Fibroblast of the conjunctiva (primary cell): ENCODE measurements at regions not wholly inside any gene's neighbourhood (a gene's known extent, or its start where the extent isn't known, plus 50 kb on each side); places are given as distances from the start of the nearest gene placed in this dataset.
"Not testable (repeated sequence)": the region's sequence is repeated elsewhere in the genome, so short reads cannot be mapped to it uniquely, and the experiment has no call there.

Source experiments
- DNase-seq: peaks from one replicate; pipeline ENCODE4 v3.0.0-alpha.2; 2010; ENCODE audit warnings: low read depth

DNA sequence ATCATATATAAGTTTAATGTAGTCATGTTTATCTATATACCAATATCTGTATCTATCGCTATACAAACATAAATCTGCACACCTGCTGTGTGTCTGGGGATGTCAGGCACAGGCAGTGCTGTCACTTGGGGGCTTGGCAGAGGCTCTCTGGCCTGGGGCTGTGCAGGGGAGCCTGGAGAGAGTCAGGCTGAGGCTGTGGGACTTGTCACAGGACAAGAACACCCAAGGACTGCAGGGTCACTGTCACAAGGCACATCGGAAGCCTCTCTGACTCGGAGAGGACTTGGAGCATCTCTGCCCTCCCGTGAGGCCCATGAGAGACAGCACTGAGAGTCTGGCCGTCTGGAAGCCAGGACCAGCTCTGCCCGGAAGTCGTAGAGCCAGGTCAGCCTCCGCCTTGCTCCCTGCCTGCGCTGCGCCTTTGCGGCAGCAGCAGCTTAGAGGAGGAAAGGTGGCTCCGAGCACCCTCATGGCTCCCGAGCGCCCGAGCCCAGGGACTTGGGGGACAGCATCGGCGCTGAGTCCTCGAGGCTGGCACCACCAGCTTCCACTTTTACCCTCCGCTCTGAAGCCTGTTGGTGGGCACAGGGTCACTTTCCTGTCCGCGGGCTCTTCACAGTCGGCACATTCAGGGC, 280.3 kb downstream of the NDUFA10 start:
- no peak for DNase-seq

DNA sequence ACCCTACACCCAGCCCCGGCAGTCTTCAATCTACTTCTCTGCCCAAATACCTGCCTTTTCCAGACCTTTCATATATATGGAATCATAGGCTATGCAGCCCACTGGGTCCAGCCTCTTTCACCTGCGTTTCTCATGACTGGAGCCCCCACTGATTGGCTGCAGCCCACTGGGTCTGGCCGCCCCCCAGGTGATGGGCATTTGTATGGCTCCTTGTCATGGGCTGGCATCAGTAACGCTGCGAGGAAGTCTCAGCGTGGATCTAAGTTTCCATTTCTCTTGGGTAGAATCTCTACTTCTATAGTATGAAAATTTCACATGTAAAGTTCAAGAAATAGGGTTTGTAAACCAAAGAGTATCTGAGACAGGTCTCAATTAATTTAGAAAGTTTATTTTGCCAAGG, 281.9 kb downstream of the NDUFA10 start:
- DNase-seq = no peak

DNA sequence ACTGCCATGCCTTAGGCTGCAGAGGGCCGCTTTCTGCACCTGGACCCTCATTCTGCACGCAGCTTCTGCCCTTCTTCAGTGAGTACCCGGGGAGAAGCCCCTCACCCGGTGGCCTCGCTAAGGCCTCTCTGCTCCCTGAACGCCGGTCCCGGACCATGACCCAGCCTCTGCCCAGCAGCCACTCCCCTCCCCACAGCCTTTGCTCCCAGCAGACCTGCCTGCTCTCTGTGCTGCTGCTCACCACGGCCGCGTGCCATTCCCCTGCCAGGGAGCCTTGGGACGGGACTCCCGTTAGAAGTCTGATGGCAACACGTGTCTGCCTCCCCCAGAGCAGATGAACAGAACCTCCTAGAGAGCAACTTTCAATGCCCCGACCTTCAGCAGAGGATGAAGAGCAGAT, 282.8 kb downstream of the NDUFA10 start:
- no peak for DNase-seq

DNA sequence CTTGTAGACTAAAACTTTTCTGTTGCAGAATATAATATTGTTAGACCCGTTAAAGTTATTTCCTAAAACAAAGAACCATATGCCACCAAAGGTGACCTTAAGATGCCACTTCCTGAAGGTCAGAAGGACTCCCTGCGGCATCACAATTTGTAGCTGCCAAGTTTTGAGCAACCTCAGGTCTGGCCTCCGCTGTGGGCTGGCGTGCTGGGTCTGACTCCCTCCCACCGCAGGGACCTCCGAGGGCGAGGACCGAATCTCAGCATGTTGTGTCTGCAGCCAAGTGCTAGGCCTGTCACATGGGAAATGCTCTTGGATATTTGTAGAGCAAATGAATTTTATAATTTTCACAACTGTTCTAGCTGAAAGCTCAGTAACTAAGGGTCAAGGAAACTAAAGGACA, 285.9 kb downstream of the NDUFA10 start:
- DNase-seq = no peak

DNA sequence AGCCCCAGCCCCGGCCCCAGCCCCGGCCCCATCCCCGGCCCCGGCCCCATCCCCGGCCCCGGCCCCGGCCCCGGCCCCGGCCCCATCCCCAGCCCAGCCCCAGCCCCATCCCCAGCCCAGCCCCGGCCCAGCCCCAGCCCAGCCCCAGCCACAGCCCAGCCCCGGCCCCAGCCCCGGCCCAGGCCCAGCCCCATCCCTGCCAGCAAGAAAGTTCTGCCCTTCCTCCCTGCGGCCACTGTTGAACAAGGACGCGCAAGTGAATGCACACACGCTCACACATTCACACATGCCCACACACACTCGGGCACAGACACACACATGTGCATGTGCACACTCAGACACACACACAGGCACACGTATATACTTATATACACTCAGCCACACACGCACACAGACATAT, 287.0 kb downstream of the NDUFA10 start:
- DNase-seq = no peak

DNA sequence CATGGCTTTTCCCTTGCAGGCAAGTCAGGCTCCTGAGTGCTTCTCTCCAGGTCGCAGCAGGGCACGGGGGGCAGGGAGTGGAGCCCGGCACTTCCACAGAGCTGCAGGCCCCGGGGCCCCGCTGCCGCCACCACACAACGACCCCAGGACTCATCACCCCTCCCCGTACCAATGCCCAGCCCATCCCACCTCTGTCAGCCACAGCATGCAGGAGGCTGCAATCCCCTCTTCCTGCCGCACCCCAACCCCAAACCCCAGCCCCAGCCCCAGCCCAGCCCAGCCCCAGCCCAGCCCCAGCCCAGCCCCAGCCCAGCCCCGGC, 288.0 kb downstream of the NDUFA10 start:
- no peak for DNase-seq

DNA sequence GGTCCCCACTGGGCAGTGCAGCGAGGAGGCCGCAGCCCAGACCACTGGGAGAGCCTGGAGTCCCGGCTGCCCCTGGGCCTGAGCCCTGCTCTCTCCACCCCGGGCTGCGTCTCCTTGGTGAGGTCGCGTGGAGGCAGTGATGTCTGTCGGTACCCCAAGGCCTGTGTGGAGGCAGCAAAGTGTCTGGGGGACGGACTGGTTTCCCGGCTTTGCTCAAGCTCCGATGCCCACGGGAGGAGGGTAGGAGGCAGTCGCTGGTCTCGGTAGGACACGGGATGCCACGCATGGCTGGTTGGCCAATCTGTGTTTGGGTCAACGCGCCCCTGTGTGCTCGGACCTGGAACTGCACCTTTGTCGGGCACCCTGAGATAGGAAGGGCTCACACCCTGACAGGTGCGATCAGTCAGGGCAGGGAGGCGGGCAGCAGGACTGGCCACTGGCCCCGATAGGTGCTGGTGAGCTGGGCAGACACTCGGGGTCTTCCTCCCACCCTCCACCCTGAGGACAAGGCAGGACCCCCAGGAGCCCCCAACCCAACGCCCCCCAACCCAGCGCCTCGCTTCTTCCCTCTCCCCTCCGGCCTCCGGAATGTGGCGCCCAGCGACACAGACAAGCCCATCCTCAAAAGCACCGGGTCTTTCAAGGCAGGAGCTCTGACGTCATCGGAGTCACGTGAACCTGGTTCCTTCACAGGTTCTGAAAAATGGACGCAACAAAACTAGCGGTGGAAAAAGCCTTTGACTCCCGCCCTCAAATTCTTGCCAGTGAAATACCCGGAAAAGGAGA, 288.6 kb downstream of the NDUFA10 start:
- DNase-seq = no peak

DNA sequence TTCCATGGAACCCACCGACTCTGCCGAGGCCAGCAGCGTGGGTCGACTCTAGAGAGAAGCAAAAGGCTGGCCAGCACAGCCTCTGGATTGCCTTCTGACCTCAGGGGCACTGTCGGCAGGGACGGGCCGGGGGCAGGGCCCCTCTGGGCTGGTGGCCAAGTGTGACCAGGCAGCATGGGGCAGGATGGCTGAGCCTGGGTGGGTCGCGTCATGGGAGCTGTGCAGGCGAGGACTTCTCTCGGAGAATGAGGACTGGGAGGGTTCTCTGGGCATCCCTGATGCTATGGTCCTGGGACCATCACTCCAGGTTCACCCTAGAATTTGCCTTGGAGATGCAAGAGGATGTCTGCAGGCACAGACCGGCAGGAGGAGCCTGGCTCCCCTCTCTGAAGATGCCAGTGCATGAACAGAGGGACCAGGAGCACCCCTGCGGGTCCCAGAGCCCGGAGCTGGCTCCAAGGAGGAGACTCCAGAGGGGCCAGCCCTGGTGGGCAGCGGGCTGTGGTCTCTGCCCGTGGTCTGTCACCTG, 289.2 kb downstream of the NDUFA10 start:
- no peak for DNase-seq

DNA sequence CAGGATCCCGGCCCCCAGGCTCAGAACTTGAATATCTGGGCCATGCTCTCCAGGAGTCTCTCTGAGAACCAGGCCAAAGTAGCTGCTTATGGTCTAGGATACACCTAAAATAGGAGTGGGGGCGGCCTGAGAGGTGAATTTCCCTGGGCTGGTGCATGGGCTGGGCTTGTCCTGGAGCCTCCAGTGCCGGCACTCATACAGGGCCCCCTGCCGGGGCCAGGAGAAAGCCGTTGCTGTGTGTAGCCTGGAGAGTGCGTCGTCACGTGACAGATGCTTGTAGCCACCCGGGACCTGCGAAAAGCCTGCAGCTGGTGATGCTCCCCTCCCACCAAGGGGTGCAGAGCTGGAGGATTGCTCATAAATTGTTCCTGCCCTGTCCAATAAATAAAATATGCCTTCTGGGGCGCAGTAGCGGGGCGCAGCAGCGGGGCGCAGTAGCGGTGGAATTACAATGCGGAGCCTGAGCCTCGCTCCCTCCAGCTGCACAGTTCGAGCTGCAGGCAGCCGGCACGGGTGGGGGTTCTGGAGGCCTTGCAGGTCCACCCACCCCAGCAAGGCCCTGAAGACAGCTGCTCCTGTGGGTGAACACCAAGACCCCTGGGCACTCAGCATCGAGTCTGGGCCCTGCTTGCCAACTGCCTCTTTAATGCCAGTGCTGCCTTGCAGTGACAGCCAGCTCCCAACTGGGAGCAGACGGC, 289.9 kb downstream of the NDUFA10 start:
- no peak for DNase-seq

DNA sequence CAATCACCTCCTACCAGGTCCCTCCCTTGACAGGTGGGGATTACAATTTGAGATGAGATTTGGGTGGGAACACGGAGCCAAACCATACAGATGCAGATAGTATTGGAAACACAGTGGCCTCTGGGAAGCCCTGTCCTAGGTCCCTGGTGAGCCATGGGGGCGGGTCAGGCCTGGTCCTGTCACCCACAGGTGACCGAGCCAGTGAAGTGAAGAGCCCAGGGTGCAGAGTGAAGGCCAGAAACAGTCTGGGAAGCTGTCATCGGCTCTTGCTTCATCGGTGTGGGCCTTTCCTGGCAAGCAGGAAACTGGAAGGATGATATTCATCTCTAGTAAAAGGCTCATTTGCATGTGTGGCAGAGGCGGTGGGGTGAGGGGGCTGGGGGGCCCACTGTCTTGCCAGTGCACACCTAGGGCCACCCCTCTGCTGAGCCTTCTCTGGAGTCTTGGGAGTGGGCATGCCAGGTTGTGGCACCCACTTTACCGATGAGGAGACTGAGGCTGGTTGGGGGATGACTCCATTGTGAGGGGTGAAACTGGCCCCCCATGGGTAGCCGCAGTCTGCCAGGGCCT, 290.6 kb downstream of the NDUFA10 start:
- DNase-seq = no peak

DNA sequence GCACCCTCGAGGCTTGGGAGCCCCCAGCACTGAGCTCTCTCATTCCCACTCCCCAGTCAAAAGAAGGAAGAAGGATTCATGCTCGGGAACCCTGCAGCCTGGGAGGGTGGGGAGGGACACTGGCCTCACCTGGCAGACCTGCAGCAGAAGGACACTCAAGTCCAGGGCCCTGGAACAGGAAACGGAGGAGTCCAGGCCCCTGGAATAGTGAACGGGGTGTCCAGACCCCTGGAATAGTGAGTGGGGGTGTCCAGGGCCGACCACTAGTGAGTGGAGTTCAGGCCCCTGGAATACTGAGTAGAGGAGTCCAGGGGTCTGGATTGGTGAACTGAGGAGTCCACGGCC, 292.5 kb downstream of the NDUFA10 start:
- DNase-seq = no peak

DNA sequence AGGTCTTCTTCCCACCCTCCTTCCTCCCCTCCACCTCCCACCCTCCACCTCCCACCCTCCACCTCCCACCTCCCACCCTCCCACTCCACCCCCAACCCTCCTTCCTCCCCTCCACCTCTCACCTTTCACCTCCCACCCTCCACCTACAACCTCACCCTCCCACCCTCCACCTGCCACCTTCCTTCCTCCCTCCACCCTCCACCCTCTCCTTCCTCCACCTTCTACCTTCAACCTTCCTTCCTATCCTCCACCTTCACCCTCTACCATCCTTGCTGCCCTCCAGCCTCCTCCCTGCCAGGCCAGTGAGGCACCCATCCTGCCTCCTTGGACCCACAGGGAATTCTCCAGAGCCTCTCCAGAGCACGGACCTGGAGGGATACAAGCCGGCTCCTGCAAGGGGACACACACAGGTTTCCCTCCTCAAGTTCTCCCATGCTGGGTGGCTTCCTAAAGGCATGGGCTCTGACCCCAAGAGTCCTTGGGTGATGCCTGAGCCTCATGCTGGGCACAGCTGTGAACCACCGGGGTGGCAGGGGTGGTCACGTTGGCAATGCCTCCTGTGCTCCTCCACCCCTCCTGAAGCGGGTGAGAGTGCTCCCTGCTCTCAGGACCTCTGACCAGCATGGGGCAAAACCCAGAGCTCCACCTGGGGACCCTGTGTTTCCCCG, 293.0 kb downstream of the NDUFA10 start:
- no peak for DNase-seq

DNA sequence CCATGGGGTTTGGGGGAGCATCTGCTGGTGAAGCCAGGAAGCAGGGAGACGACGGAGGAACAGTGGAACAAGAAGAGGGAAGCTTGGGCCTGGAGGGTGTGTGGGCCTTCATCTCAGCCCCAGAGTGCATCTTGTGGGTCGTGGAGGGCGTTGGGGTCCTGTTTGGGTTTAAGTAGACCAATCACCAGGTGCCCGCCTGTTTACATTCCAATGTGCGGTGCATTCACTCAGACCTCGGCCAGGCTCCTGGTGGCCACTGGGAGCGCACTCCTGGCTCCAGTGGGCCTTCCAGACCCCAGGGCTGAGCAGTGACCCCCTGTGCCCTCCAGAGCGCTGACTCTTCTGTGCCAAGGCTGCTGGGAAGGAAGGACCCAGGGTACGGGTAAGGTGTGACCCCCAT, 293.7 kb downstream of the NDUFA10 start:
- DNase-seq = no peak

DNA sequence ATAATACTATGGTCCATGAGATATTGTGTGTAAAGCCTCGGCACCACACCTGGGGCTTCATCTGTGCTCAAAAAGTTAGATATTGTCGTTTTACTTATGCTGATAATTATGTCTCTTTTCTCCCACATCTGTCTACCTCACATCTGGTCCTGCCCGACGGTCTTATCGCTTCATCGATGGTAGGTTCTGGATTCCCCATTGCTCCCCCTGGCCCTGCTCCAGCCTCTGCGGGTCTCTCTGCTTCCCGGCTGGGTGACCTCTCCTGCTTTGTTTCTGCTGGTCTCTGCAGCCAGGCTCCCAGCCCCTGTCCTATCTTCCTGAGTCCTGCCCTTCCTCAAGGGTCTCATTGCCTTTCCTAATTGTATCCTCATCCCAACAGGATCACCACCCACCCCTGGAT, 294.2 kb downstream of the NDUFA10 start:
- no peak for DNase-seq

DNA sequence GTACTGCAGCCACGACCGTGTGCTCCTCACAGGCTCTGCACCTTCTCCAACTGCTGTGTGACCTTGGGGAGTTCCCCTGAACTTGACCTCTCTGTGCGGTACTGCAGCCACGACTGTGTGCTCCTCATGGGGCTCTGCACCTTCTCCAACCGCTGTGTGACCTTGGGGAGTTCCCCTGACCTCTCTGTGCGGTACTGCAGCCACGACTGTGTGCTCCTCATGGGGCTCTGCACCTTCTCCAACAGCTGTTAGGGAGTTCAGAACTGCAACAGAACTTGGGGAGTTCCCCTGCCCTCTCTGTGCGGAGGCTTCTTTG, 294.6 kb downstream of the NDUFA10 start:
- DNase-seq = not testable (repeated sequence)

DNA sequence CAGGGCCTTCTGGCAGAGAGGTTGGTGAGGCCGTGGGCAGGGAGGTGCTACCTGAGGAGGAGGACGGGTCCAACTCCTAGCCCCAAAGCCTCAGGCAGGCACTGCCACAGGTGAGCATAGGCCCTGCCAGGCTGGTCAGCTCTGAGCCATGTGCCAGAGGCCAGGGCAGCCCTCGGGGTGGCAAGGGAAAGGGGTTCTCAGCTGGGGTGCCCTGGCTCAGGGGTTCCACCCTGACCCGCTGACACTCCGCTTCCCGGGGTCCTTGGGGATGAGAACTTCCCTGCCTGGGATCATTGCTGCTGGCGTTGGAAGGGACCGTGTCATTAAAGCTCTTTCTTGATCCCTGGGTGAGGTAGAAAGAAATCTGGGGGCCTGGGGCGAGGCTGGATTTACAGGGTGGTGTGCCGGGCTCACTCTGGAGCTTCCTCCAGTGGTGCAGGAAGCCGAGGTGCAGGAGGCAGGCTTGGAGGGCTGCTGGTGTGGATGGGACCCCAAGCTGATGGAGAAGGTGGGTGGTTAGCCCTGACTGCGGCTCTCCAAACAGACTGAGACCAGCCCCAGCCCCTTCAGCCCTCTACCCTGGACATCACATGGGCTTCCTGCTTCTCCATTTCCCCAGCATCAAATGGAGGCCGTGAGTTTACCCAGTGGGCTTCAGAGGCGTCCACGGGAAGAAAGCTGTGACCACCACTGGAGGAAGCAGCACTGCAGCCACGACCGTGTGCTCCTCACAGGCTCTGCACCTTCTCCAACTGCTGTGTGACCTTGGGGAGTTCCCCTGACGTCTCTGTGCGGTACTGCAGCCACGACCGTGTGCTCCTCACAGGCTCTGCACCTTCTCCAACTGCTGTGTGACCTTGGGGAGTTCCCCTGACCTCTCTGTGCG, 295.2 kb downstream of the NDUFA10 start:
- no peak for DNase-seq

DNA sequence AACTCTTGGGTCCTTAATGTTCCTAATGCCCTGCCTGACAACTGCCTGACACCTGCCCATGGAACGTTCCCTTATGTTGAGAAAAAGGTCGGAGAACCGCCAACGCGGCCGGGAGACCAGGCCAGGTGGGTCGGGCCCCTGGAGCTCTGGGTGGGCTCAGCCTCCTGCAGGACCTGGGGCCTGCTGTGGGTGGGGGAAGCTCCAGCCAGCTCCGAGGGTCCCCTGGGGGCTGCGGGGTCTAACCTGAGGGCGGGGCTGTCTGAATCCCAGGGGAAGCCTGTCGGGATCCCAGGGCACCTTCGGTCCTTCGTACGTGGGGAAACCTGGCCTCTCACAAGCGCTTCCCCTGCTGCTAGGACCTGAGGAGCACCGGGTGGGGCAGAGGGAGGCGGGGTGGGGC, 296.0 kb downstream of the NDUFA10 start:
- DNase-seq = no peak

DNA sequence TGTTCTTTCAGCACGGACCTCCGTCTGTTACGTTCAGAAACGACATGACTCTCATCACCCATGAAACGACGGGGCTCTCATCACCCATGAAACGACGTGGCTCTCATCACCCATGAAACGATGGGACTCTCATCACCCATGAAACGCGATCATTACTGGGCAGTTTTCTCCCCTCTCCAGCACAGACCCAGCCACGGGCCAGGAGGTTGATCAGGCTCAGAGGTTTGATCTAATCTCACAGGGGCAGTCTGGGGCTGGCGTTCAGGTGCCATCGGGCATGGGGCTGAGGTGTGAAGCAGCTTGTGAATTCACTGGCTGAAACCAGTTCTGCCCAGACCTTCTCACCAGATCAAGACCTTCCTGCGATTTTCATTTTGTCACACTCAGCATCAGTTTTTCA, 296.4 kb downstream of the NDUFA10 start:
- DNase-seq = no peak

DNA sequence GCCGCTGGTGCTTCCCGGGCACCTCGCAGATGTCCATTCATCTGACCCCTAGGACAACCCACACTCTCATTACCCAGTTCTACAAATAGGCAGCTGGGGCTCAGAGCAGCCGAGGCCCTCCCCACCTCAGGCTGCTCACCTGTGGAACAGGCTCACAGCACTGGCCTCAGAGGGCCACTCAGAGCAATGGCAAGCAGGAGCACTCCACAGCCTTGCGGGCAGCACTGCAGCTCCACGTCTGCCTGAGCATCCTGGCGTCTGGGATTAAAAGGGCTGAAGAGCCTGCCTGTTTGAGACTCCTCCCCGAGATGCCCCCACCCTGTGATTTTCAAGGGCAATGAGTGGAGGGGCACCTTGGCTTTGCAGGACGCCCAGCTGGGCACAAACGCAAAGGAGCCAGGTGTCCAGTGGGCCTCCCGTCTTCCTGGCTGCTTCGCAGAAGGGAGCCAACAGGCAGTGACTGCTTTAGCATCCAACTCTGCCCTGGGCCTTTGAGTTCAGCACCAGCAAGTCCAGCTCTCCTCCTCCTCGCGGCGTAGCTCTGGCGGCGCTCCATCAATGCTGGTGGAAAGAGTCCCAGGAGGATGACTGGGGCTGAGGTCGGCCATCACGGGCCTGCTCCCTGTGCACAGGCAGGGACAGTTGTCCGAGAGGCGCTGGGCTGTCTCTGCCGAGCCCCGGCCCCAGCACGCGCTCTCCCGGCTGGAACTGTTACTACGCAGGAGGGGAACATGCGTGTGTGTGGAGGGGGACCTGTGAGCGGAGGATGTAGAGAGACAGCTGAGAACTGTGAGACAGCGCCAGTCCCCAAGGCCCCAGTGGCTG, 297.2 kb downstream of the NDUFA10 start:
- DNase-seq = no peak

DNA sequence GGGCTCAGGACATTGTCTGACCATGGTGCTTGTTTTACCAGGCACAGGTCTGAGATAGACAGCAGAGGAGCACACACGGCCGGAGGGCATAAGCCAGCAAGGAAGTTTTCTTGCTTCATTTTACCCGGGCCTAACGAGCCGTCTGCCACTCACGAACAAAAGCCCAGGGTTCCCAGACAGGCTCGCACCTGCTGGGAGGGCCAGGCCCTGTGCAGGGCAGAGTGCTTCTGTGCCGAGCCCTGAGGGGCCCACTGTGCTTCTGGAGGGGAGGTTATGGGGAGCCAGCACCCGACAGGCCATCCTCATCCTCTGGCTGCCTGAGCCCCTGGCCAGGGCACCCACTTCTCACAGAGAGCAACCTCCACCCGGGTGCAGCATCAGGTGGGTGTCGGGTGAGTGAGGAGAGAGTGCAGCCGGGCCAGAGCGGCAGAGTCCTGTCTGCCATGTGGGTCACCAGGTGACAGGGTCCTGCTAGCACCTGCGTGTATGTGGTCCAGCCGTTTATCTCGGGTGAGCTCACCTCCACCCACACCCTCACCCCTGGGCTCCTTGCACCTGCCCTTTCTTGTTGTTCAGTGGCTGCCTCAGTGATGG, 297.9 kb downstream of the NDUFA10 start:
- DNase-seq = no peak
